ENCODE measurements at regions not wholly inside any gene's neighbourhood (a gene's known extent, or its start where the extent isn't known, plus 50 kb on each side); places are given as distances from the start of the nearest gene placed in this dataset.

DNA sequence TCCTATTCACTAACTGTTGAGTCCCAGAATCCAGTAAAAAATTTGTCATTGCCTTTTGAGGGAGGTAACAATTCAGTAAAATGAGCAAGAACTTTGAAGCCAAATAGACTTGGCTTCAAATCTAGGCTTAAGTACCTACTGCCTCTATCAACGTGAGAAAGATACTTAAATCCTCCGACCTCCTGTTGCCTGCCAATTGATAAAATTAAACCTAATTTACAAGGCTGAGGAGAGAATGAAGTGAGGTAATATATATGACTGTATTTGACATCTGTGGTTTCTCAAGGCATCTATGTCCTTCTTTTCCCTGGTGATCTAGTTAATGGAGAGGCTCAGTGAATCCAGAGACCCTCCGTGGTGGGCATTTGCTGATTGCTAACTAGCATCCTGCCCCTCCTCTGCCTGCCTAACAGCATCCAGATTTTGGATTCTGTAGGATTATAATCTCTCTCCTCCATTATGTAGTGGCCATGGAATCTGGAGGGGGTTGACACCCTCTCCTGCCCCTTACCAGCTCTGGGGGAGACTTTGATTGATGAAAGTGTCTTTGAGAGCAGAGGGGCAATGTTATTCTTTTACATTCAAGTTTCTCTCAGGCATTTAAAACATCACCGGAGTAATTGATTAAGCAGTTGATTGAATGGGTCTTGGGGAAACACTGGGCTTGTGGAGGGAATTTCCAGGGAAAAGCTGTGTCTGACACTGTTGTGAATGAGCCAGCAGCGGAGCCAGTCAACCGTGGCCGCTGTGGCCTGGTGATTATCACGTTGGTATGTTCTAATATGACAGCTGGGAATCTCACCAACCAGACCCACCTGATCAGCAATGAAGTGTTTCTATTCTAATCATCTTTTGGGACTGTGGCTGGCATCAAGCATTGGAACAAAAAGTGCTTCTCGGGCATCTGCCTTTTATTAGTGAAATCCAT lies 140.7 kb upstream of the FAM78B start:
- TF ChIP-seq GATA3 (IDR thresholded peaks at IDR 0.05; ENCODE audit: low read depth, low read length) (0 out of 2 replicates have a peak, but pooled peaks have one; percentile 38), GATA2 (IDR thresholded peaks at IDR 0.05; ENCODE audit: low read depth, low read length) (peak; percentile 82)
